ENCODE measurements at regions not wholly inside any gene's neighbourhood (a gene's known extent, or its start where the extent isn't known, plus 50 kb on each side); places are given as distances from the start of the nearest gene placed in this dataset.

DNA sequence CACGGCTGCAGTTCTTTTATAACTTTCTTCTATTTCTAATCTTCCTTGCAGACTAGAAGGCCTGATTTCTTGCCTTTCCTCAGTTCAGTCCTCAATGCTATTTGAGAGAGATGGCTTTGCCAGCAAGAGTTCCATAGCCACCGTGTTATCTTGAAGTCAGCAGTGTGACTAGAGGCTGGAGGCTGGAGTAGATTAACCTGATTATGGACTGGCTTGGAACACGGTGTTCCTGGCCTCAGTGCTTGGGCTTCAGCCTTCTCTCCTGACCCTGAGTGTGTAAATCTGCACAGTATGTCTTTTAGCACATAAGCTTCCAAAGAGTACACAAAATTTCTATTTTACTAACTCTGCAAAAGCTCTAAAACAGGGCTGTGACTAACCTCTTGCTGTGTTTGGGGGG lies 61.4 kb downstream of the CCDC54 start:
- TF ChIP-seq, protein P1, sequence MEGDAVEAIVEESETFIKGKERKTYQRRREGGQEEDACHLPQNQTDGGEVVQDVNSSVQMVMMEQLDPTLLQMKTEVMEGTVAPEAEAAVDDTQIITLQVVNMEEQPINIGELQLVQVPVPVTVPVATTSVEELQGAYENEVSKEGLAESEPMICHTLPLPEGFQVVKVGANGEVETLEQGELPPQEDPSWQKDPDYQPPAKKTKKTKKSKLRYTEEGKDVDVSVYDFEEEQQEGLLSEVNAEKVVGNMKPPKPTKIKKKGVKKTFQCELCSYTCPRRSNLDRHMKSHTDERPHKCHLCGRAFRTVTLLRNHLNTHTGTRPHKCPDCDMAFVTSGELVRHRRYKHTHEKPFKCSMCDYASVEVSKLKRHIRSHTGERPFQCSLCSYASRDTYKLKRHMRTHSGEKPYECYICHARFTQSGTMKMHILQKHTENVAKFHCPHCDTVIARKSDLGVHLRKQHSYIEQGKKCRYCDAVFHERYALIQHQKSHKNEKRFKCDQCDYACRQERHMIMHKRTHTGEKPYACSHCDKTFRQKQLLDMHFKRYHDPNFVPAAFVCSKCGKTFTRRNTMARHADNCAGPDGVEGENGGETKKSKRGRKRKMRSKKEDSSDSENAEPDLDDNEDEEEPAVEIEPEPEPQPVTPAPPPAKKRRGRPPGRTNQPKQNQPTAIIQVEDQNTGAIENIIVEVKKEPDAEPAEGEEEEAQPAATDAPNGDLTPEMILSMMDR (IDR thresholded peaks at IDR 0.05; ENCODE audit: insufficient read depth, low read length, poor library complexity, severe bottlenecking) = no peak
- TF ChIP-seq EZH2phosphoT487 (conservative IDR thresholded peaks at IDR 0.05; ENCODE audit: low read length) = no peak

All from SU-DHL-6 (cell line).